Neural crest cell (in vitro differentiated cells): ENCODE measurements at regions not wholly inside any gene's neighbourhood (a gene's known extent, or its start where the extent isn't known, plus 50 kb on each side); places are given as distances from the start of the nearest gene placed in this dataset.

ENCODE experiments used
- DNase-seq: peaks from one replicate; pipeline ENCODE4 v3.0.0; 2021; ENCODE audit warnings: low read depth, mixed read lengths, low spot score
- H3K27ac Mint-ChIP-seq: one replicate; pipeline ENCODE4 v1.8.0; 2021; ENCODE audit warnings: mild to moderate bottlenecking, mixed read lengths; ENCODE audit not compliant: unreplicated experiment
- H3K27me3 Mint-ChIP-seq: 2 replicates; pipeline ENCODE4 v1.8.0; 2021; ENCODE audit warnings: low read depth, mild to moderate bottlenecking, mixed read lengths
- H3K36me3 Mint-ChIP-seq: 2 replicates; pipeline ENCODE4 v1.8.0; 2021; ENCODE audit warnings: low read depth, mild to moderate bottlenecking, mixed read lengths
- H3K4me1 Mint-ChIP-seq: 2 replicates; pipeline ENCODE4 v1.8.0; 2021; ENCODE audit warnings: mixed read lengths
- H3K4me3 Mint-ChIP-seq: one replicate; pipeline ENCODE4 v1.8.0; 2021; ENCODE audit warnings: mild to moderate bottlenecking, mixed read lengths
- H3K9me3 Mint-ChIP-seq: 2 replicates; pipeline ENCODE4 v1.8.0; 2021; ENCODE audit warnings: mixed read lengths
- CTCF ChIP-seq: fragments of 200-600 bp; sonication (generic); conservative IDR thresholded peaks from 2 replicates; pipeline ENCODE4 v1.5.0; 2021; ENCODE audit warnings: antibody characterized with exemption, mild to moderate bottlenecking

GRCh38 chr1:171421413-171422020 lies 63.8 kb upstream of the PRRC2C start:
- Mint-ChIP-seq H3K27me3 (no peaks in the 10 kb centered on the region), H3K4me1 (no peaks in the 10 kb centered on the region)
- DNase-seq: no peak

GRCh38 chr1:171422511-171422910 lies 62.8 kb upstream of the PRRC2C start:
- H3K9me3 Mint-ChIP-seq: peaks cover 3% of the 10 kb centered on the region
- no peaks in the 10 kb centered on the region for H3K27me3 Mint-ChIP-seq
- no peak for DNase-seq
- H3K4me3 Mint-ChIP-seq: no peak overlapping the region
- TF ChIP-seq CTCF: no peak
- H3K36me3 Mint-ChIP-seq: no peaks in the 10 kb centered on the region
- no peaks in the 10 kb centered on the region for H3K4me1 Mint-ChIP-seq
- no peak overlapping the region for H3K27ac Mint-ChIP-seq

More at GRCh38 chr1:171421413-171422020, 63.8 kb upstream of the PRRC2C start:
- Mint-ChIP-seq H3K36me3 (no peaks in the 10 kb centered on the region), H3K27ac (no peak overlapping the region), H3K9me3 (peaks cover 3% of the 10 kb centered on the region), H3K4me3 (no peak overlapping the region)
- no peak for TF ChIP-seq CTCF

DNA sequence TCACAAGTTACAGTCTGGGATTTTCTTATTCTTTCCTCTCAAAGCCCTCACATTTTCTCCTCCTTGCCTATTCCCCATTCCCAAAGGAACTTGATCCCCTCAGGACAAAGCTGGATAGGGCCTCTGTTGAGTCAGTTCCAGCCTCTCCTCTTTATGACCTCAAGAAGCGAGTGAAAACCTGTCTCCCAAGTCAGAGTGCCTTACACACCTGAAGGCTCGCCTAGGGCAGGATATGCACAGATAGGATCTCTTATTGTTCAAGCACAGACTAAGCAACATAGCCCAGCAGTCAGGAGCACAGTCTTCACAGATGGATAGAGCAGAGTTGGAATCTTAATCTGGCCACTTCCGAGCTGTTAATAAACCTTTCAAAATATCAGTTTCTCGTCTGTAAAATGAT lies 60.8 kb upstream of the PRRC2C start:
- H3K4me1 Mint-ChIP-seq: no peaks in the 10 kb centered on the region
- peaks cover 6% of the 10 kb centered on the region for H3K9me3 Mint-ChIP-seq
- no peak for DNase-seq
- H3K4me3 Mint-ChIP-seq: no peak overlapping the region
- no peak overlapping the region for H3K27ac Mint-ChIP-seq
- TF ChIP-seq CTCF: no peak
- H3K36me3 Mint-ChIP-seq: peaks cover 1% of the 10 kb centered on the region
- H3K27me3 Mint-ChIP-seq: no peaks in the 10 kb centered on the region

DNA sequence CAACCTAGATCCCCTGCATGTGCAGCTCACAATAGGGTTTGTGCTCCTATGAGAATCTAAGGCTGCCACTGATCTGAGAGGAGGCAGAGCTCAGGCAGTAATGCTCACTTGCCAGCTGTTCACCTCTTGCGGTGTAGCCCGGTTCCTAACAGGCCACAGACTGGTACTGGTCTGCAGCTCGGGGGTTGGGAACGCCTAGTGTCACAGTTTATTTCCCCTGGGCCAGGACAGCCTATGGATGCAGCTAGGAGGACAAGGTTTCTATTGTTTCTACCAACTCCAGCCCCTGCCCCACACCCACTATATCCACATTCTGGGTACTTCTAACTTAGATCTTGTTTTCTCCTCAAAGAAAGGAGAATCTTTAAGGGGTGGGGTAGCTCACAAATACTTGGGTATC lies 58.7 kb upstream of the PRRC2C start:
- no peak overlapping the region for H3K27ac Mint-ChIP-seq
- H3K4me1 Mint-ChIP-seq: peaks cover under 1% of the 10 kb centered on the region
- peaks cover 4% of the 10 kb centered on the region for H3K36me3 Mint-ChIP-seq
- H3K9me3 Mint-ChIP-seq: peaks cover 11% of the 10 kb centered on the region
- H3K27me3 Mint-ChIP-seq: no peaks in the 10 kb centered on the region
- TF ChIP-seq CTCF: no peak
- no peak for DNase-seq
- H3K4me3 Mint-ChIP-seq: no peak overlapping the region

- peaks cover 11% of the 10 kb centered on the region for H3K9me3 Mint-ChIP-seq
- no peak for TF ChIP-seq CTCF
- DNase-seq: no peak
- no peaks in the 10 kb centered on the region for H3K27me3 Mint-ChIP-seq
- H3K4me3 Mint-ChIP-seq: no peak overlapping the region
- H3K27ac Mint-ChIP-seq: no peak overlapping the region
- peaks cover 8% of the 10 kb centered on the region for H3K4me1 Mint-ChIP-seq
- H3K36me3 Mint-ChIP-seq: peaks cover 4% of the 10 kb centered on the region
Measured at GRCh38 chr1:171427852-171428471, 57.4 kb upstream of the PRRC2C start.
